G401 (cell line): ENCODE measurements at regions not wholly inside any gene's neighbourhood (a gene's known extent, or its start where the extent isn't known, plus 50 kb on each side); places are given as distances from the start of the nearest gene placed in this dataset.
"Not testable (repeated sequence)": the region's sequence is repeated elsewhere in the genome, so short reads cannot be mapped to it uniquely, and the experiment has no call there.

ENCODE experiments used
- DNase-seq: peaks from one replicate; pipeline ENCODE4 v3.0.0-alpha.2; 2015; ENCODE audit warnings: low spot score
- in situ Hi-C: cut with HindIII; loops from 2 replicates; pipeline ENCODE4 v1.10.0; 2016; ENCODE audit warnings: low sequenced_read_pairs, mixed read lengths

- in situ Hi-C loops, result no loop called here
- no peak for DNase-seq
Measured at GRCh38 chr5:56668996-56669395, 146.4 kb upstream of the MAP3K1 start.

- in situ Hi-C loops, result no loop called here
- no peak for DNase-seq
Measured at GRCh38 chr5:56667692-56668091, 147.7 kb upstream of the MAP3K1 start.

DNA sequence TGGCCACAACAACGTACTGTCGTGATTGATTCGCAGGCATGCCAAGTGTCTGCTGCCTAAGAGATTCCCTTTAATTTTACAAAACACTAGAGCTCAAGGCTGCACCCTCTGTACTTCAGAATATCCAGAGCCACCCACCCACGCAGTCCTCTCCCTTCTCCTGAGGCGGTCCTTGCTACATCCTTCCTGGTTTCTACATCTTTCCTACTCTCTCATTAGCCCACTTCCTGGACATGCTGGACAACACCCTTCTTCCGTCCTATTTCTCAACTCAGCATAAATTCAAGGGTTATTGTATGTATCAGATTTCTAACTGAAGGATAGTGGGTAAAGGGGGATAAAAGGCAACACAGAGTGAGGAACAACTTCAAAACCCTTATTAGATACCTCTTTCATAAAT lies 148.4 kb upstream of the MAP3K1 start:
- in situ Hi-C loops, result no loop called here

DNA sequence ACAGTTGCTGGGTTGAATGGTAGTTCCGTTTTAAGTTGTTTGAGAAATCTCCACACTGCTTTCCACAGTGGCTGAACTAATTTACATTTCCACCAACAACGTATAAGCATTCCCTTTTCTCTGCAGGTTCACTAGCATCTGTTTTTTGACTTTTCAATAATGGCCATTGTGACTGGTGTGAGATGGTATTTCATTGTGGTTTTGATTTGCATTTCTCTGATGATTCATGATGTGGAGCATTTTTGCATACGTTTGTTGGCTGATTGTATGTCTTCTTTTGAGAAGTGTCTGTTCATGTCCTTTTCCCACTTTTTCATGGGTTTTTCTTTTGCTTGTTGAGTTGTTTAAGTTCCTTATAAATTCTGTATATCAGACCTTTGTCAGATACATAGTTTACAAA lies 150.2 kb upstream of the MAP3K1 start:
- in situ Hi-C loops, DNase-seq: not testable (repeated sequence)

More for the DNA sequence above, 148.4 kb upstream of the MAP3K1 start:
- no peak for DNase-seq

GRCh38 chr5:56664025-56664424 lies 151.3 kb upstream of the MAP3K1 start:
- in situ Hi-C loops, result no loop called here
- DNase-seq, result no peak

GRCh38 chr5:56663523-56663922 lies 151.8 kb upstream of the MAP3K1 start:
- DNase-seq, result no peak
- in situ Hi-C loops, result no loop called here

DNA sequence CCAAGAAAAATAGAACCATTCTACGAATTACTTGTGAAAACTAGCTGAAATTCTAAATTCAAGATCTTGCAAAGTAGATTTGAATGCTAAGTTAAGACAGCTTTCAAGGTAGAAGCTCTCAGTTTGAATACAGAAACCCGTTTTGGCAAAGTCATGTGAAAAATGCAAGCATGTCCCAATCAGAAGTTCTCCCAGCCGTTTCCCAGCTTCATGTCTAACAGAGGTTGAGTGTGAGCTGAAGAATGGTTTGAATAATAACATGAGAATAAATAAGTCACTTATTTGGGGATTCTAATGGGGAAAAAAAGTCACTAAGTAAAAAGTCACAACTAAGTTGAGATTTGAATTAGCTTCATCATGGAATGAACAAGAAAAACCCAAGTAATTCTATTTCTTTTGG lies 152.5 kb upstream of the MAP3K1 start:
- no peak for DNase-seq
- in situ Hi-C loops, result no loop called here

GRCh38 chr5:56659971-56660370 lies 155.4 kb upstream of the MAP3K1 start:
- in situ Hi-C loops, result no loop called here

GRCh38 chr5:56658972-56659371 lies 156.4 kb upstream of the MAP3K1 start:
- no peak for DNase-seq
- in situ Hi-C loops, result no loop called here

More at GRCh38 chr5:56659971-56660370, 155.4 kb upstream of the MAP3K1 start:
- peak; percentile 7 for DNase-seq

GRCh38 chr5:56656846-56657726 lies 158.3 kb upstream of the MAP3K1 start:
- in situ Hi-C loops, result no loop called here
- DNase-seq, result no peak

DNA sequence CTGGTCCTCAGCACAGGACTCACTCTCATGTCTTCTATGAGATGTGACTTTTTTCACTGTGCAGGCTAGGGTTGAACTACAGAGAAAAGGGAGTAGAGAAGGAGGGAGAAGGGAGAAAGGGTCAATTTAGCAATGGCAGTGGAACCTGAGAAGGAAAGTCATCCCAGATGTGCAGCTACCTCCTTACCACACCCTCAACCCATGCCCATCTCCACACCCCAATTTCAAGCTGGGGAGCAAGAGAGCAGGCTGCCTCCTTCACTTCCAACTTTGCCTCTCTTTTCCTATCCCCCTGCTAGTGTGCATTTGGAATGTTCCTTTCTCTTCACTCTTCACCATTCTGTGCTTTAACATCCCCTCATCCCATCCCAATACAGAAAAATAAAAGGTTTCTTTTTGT lies 163.5 kb upstream of the MAP3K1 start:
- no peak for DNase-seq
- in situ Hi-C loops, result no loop called here

DNA sequence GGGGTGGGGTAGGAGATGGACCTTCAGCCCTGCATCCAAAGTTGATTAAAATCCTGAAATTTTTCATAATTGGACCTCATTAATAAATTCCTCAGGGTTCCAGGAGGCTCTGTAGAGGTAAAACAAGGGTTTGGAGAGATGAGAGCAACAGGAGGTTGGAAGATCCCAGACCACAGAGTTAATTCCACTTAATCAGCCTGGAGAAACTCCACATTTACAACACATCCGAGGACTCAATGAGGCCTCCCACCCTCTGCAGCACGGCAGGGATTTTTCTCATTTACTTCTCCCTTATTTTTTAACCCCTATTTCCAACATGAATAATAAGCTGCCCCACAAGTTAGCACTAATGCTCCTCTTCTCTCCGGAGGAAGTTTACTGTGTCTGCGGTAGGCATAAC lies 165.0 kb upstream of the MAP3K1 start:
- DNase-seq, result no peak
- in situ Hi-C loops, result no loop called here

DNA sequence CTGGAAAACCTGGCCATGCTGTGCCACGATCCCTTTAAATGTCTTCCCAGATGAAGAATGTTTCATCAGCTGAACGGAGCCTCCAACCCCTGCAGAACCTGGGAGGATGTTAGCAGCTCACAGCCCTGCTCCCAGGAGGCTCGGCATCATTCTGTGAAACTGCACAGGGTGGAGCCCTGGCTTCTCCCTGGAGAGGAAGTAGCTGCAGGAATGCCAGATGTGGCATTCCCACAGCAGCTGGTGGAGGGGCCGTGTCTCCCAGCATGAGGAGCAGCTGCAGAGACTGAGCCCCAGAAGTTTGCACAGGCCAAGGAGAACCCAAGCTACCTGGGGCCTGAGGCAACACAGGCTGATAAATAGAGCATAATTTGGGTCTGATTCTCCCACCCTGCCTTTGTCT lies 165.8 kb upstream of the MAP3K1 start:
- no peak for DNase-seq
- in situ Hi-C loops, result no loop called here

- in situ Hi-C loops, result no loop called here
Measured at GRCh38 chr5:56648460-56649034, 166.8 kb upstream of the MAP3K1 start.

GRCh38 chr5:56647099-56647850 lies 168.1 kb upstream of the MAP3K1 start:
- no peak for DNase-seq
- in situ Hi-C loops, result no loop called here

More at GRCh38 chr5:56648460-56649034, 166.8 kb upstream of the MAP3K1 start:
- no peak for DNase-seq

- no peak for DNase-seq
- in situ Hi-C loops, result no loop called here
Measured at GRCh38 chr5:56641635-56642260, 173.6 kb upstream of the MAP3K1 start.

- no peak for DNase-seq
Measured at GRCh38 chr5:56640763-56641406, 174.5 kb upstream of the MAP3K1 start.

DNA sequence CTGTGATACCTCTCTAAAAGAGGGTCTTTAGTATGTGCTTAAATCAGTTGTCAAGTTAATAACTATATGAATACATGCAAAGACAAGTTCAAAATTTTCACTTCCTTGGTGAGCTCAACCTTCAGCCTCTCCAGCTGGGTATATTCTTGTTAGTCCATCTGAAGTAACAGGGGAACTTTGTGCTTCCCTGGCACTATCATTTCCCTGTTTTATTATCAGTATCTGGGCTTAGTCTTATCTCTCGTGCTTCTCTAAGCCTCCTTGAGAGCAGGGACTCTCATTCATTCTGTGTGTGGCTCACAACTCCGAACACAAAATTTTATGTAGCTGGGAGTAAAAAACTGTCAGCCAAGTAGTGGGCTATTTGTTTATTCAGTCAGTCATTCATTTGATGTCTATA lies 175.9 kb upstream of the MAP3K1 start:
- in situ Hi-C loops, result no loop called here
- no peak for DNase-seq

More at GRCh38 chr5:56640763-56641406, 174.5 kb upstream of the MAP3K1 start:
- in situ Hi-C loops, result no loop called here

DNA sequence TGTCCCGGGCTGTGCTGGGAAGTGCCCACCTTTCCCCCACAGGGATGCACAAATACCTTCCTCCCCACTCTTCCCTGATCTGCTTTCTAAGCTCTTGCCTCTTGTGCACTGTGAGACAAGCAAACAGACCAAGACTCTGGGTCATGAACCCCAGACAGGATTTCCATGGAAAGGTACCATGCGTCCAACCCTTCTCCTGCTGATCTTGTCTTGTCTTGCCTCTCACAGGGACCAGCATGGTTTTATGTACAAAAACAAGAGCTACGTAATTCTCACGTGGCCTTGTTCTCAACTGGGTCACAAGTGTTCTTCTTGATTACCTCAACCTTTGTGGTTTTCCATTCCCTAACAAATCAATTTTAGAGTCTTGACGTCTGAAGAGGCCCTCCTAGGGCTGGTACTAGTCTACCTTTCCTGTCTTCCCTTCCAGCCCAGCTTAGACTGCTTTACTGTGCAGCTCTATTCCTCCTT lies 176.5 kb upstream of the MAP3K1 start:
- in situ Hi-C loops, result no loop called here
- DNase-seq, result no peak
